Subcutaneous abdominal adipose tissue (tissue), 5 donors: ENCODE measurements at regions not wholly inside any gene's neighbourhood (a gene's known extent, or its start where the extent isn't known, plus 50 kb on each side); places are given as distances from the start of the nearest gene placed in this dataset.
"Not testable (repeated sequence)": the region's sequence is repeated elsewhere in the genome, so short reads cannot be mapped to it uniquely, and the experiment has no call there.

ENCODE experiments used
- H3K27ac ChIP-seq: one replicate; pipeline ENCODE4 v1.7.0; 2013; ENCODE audit warnings: low read depth, mild to moderate bottlenecking, inconsistent platforms, low read length, moderate library complexity
- H3K27me3 ChIP-seq, 5 donors: one replicate each; pipeline ENCODE4 v1.7.0; 2013; ENCODE audit warnings: low read length in 5 of 5, inconsistent platforms in 1 of 5; ENCODE audit not compliant: control insufficient read depth in 5 of 5, insufficient read depth in 4 of 5
- H3K36me3 ChIP-seq, 5 donors: one replicate each; pipeline ENCODE4 v1.7.0; 2013; ENCODE audit warnings: low read length in 5 of 5; ENCODE audit not compliant: control insufficient read depth in 5 of 5, insufficient read depth in 5 of 5
- H3K4me1 ChIP-seq, 5 donors: one replicate each; pipeline ENCODE4 v1.7.0; 2013; ENCODE audit warnings: low read length in 5 of 5, mild to moderate bottlenecking in 3 of 5, moderate library complexity in 1 of 5; ENCODE audit not compliant: control insufficient read depth in 5 of 5, insufficient read depth in 5 of 5
- H3K4me3 ChIP-seq, 5 donors: one replicate each; pipeline ENCODE4 v1.7.0; 2013; ENCODE audit warnings: low read length in 5 of 5, low read depth in 1 of 5
- H3K9ac ChIP-seq, 5 donors: one replicate each; pipeline ENCODE4 v1.7.0; 2013; ENCODE audit warnings: low read length in 5 of 5, mild to moderate bottlenecking in 4 of 5, moderate library complexity in 3 of 5
- H3K9me3 ChIP-seq, 5 donors: one replicate each; pipeline ENCODE4 v1.7.0; 2013; ENCODE audit warnings: low read length in 5 of 5; ENCODE audit not compliant: control insufficient read depth in 5 of 5
- donor health status: healthy.
- donor health status: healthy.
- donor health status: healthy.
- donor health status: healthy.
- donor health status: healthy.

- no peak overlapping the region for H3K27ac ChIP-seq
- H3K9ac ChIP-seq = no peak overlapping the region
- no peaks in the 10 kb centered on the region for H3K27me3 ChIP-seq
- peaks cover 0 to 3% (median 0%) of the 10 kb centered on the region in 5 donors for H3K36me3 ChIP-seq
- no peaks in the 10 kb centered on the region for H3K4me1 ChIP-seq
- H3K9me3 ChIP-seq = no peaks in the 10 kb centered on the region
- no peak overlapping the region for H3K4me3 ChIP-seq
Measured at GRCh38 chr1:173341307-173341706, 134.2 kb upstream of the TNFSF4 start.

GRCh38 chr1:173341971-173342370 lies 134.8 kb upstream of the TNFSF4 start:
- Histone ChIP-seq H3K27me3 (no peaks in the 10 kb centered on the region), H3K27ac (no peak overlapping the region)

GRCh38 chr1:173342736-173343135 lies 134.4 kb upstream of the PRDX6 start:
- Histone ChIP-seq H3K4me3 (no peak overlapping the region), H3K27ac (no peak overlapping the region), H3K36me3 (peaks cover 0 to 3% (median 0%) of the 10 kb centered on the region in 5 donors), H3K9me3 (no peaks in the 10 kb centered on the region), H3K4me1 (no peaks in the 10 kb centered on the region), H3K9ac (no peak overlapping the region), H3K27me3 (no peaks in the 10 kb centered on the region)

More at GRCh38 chr1:173341971-173342370, 134.8 kb upstream of the TNFSF4 start:
- peaks cover 0 to 3% (median 0%) of the 10 kb centered on the region in 5 donors for H3K36me3 ChIP-seq
- no peak overlapping the region for H3K9ac ChIP-seq
- no peak overlapping the region for H3K4me3 ChIP-seq
- no peaks in the 10 kb centered on the region for H3K9me3 ChIP-seq
- no peaks in the 10 kb centered on the region for H3K4me1 ChIP-seq

- Histone ChIP-seq H3K27ac (no peak overlapping the region), H3K36me3 (peaks cover 0 to 3% (median 0%) of the 10 kb centered on the region in 5 donors), H3K4me3 (no peak overlapping the region), H3K27me3 (no peaks in the 10 kb centered on the region), H3K4me1 (no peaks in the 10 kb centered on the region), H3K9ac (no peak overlapping the region), H3K9me3 (no peaks in the 10 kb centered on the region)
Measured at GRCh38 chr1:173344034-173344743, 132.9 kb upstream of the PRDX6 start.

- no peak overlapping the region for H3K9ac ChIP-seq
- no peak overlapping the region for H3K4me3 ChIP-seq
- H3K36me3 ChIP-seq = peaks cover 0 to 3% (median 0%) of the 10 kb centered on the region in 5 donors
- no peaks in the 10 kb centered on the region for H3K4me1 ChIP-seq
- H3K27ac ChIP-seq = no peak overlapping the region
- no peaks in the 10 kb centered on the region for H3K27me3 ChIP-seq
- peaks cover 0 to 6% (median 0%) of the 10 kb centered on the region in 5 donors for H3K9me3 ChIP-seq
Measured at GRCh38 chr1:173347282-173347818, 129.8 kb upstream of the PRDX6 start.

GRCh38 chr1:173352635-173353034 lies 124.5 kb upstream of the PRDX6 start:
- H3K9ac ChIP-seq, H3K4me3 ChIP-seq, H3K9me3 ChIP-seq, H3K27ac ChIP-seq, H3K27me3 ChIP-seq, H3K4me1 ChIP-seq, H3K36me3 ChIP-seq: not testable (repeated sequence)

- Histone ChIP-seq H3K9me3 (peaks cover 0 to 6% (median 2%) of the 10 kb centered on the region in 5 donors), H3K27me3 (no peaks in the 10 kb centered on the region), H3K4me3 (no peak overlapping the region), H3K9ac (no peak overlapping the region), H3K36me3 (peaks cover 0 to 4% (median 0%) of the 10 kb centered on the region in 5 donors), H3K4me1 (no peaks in the 10 kb centered on the region), H3K27ac (no peak overlapping the region)
Measured at GRCh38 chr1:173353350-173353749, 123.8 kb upstream of the PRDX6 start.

- peaks cover 0 to 4% (median 0%) of the 10 kb centered on the region in 5 donors for H3K36me3 ChIP-seq
- H3K4me3 ChIP-seq = no peak overlapping the region
- H3K27me3 ChIP-seq = no peaks in the 10 kb centered on the region
- H3K4me1 ChIP-seq = no peaks in the 10 kb centered on the region
- H3K9me3 ChIP-seq = peaks cover 0 to 6% (median 2%) of the 10 kb centered on the region in 5 donors
- H3K27ac ChIP-seq = no peak overlapping the region
- no peak overlapping the region for H3K9ac ChIP-seq
Measured at GRCh38 chr1:173354937-173355280, 122.2 kb upstream of the PRDX6 start.

- peaks cover 0 to 4% (median 0%) of the 10 kb centered on the region in 5 donors for H3K36me3 ChIP-seq
- H3K4me1 ChIP-seq = no peaks in the 10 kb centered on the region
- no peaks in the 10 kb centered on the region for H3K27me3 ChIP-seq
- H3K27ac ChIP-seq = no peak overlapping the region
- no peak overlapping the region for H3K4me3 ChIP-seq
- peaks cover 0 to 6% (median 2%) of the 10 kb centered on the region in 5 donors for H3K9me3 ChIP-seq
- no peak overlapping the region for H3K9ac ChIP-seq
Measured at GRCh38 chr1:173355281-173356031, 121.7 kb upstream of the PRDX6 start.

GRCh38 chr1:173356191-173356762 lies 120.9 kb upstream of the PRDX6 start:
- Histone ChIP-seq H3K36me3 (peaks cover 0 to 4% (median 0%) of the 10 kb centered on the region in 5 donors), H3K27ac (no peak overlapping the region), H3K9ac (no peak overlapping the region), H3K4me3 (no peak overlapping the region), H3K27me3 (no peaks in the 10 kb centered on the region), H3K4me1 (no peaks in the 10 kb centered on the region), H3K9me3 (peaks cover 0 to 6% (median 2%) of the 10 kb centered on the region in 5 donors)
